ENCODE measurements at regions not wholly inside any gene's neighbourhood (a gene's known extent, or its start where the extent isn't known, plus 50 kb on each side); places are given as distances from the start of the nearest gene placed in this dataset.

DNA sequence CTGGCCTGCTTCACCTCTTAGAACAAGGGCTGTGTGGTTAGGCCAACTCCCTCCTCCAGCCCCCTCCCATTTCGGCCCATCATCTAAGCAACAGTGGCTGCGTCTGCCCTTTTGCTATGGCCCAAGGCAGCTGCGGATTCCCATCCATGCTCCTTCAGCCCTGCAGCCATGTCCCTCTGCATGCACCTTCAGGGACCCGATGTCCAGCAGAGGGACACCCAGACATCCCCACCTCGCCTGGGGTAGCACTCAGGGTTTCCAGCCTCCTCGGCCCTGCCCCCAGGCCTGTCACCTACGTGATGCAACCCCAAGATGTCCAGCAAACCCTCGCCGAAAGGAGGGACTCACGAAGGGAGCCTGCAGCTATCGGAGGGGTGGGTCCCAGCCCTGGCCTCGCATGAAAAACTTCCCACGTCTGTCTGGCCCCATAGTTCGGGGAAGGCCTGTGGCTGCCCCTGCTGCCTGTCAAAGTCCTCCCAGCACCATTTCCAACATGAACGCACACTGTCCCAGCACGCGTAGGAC is 194.4 kb downstream of the CTTN start:
- no peaks in the 10 kb centered on the region for H3K27me3 ChIP-seq (ENCODE audit: insufficient read depth, low read depth)
- 0 out of 2 replicates have a peak, but pooled peaks cover 3% of the 10 kb centered on the region for H3F3A ChIP-seq (ENCODE audit: insufficient read depth, low read depth)
- no peak for TF ChIP-seq EZH2 (IDR thresholded peaks at IDR 0.05; ENCODE audit: low read depth)
- TF ChIP-seq, protein P1, sequence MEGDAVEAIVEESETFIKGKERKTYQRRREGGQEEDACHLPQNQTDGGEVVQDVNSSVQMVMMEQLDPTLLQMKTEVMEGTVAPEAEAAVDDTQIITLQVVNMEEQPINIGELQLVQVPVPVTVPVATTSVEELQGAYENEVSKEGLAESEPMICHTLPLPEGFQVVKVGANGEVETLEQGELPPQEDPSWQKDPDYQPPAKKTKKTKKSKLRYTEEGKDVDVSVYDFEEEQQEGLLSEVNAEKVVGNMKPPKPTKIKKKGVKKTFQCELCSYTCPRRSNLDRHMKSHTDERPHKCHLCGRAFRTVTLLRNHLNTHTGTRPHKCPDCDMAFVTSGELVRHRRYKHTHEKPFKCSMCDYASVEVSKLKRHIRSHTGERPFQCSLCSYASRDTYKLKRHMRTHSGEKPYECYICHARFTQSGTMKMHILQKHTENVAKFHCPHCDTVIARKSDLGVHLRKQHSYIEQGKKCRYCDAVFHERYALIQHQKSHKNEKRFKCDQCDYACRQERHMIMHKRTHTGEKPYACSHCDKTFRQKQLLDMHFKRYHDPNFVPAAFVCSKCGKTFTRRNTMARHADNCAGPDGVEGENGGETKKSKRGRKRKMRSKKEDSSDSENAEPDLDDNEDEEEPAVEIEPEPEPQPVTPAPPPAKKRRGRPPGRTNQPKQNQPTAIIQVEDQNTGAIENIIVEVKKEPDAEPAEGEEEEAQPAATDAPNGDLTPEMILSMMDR (conservative IDR thresholded peaks at IDR 0.05) = no peak
- CTCF ChIA-PET = no interaction called here
- no peaks in the 10 kb centered on the region for H3K4me1 ChIP-seq (replicated peaks; ENCODE audit: insufficient read depth)
- intact Hi-C loops (cut with micrococcal nuclease; ENCODE audit: unreplicated experiment) = no loop called here
- no peak overlapping the region for H2AFZ ChIP-seq
- no peaks in the 10 kb centered on the region for H3K36me3 ChIP-seq (ENCODE audit: low read depth)
- no peaks in the 10 kb centered on the region for H3K79me2 ChIP-seq (ENCODE audit: low read depth)
- no peak overlapping the region for H3K4me2 ChIP-seq
- H3K9me2 ChIP-seq (ENCODE audit: insufficient read depth) = no peaks in the 10 kb centered on the region
- BruUV-seq (replicated peaks) = no TSS peak
- no peak overlapping the region for H3K27ac ChIP-seq
- DNase-seq = no peak
- POLR2A ChIA-PET (ENCODE audit: unreplicated experiment) = no interaction called here
- H3K4me3 ChIP-seq = no peak overlapping the region
- H3K9me3 ChIP-seq (ENCODE audit: insufficient read depth, low read depth) = no peaks in the 10 kb centered on the region
- H4K20me1 ChIP-seq (ENCODE audit: insufficient read depth) = peaks cover 34% of the 10 kb centered on the region

DNA sequence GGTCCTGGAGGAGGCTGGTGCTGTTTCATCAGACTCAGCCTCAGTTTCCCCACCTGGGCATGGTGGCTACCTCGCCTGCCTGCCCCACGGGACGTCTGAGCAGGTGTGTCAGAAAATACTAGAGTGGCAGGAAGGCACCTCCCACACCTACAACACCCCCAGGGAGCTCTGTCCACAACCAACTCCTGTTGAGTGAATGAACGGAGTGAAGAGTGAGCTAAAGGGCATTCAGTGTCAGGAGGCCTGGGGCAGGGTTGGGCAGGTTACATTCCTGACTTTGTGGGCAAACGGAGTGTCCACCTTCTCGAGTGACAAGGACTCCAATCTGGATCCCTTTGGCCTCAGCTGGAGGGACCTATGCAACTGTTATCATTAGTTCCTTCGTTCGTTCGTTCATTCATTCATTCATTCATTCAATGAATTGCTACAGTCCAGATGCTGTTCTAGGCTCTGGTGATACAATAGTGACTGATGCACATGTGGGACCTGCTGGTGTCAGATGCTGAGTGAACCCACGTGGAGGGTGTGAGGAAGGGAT is 195.2 kb downstream of the CTTN start:
- intact Hi-C loops (cut with micrococcal nuclease; ENCODE audit: unreplicated experiment) = no loop called here
- CTCF ChIA-PET = no interaction called here
- H3K9me3 ChIP-seq (ENCODE audit: insufficient read depth, low read depth) = no peaks in the 10 kb centered on the region
- 0 out of 2 replicates have a peak, but pooled peaks cover 3% of the 10 kb centered on the region for H3F3A ChIP-seq (ENCODE audit: insufficient read depth, low read depth)
- no peaks in the 10 kb centered on the region for H3K36me3 ChIP-seq (ENCODE audit: low read depth)
- DNase-seq = no peak
- H3K4me1 ChIP-seq (replicated peaks; ENCODE audit: insufficient read depth) = no peaks in the 10 kb centered on the region
- no peaks in the 10 kb centered on the region for H3K9me2 ChIP-seq (ENCODE audit: insufficient read depth)
- no peaks in the 10 kb centered on the region for H3K27me3 ChIP-seq (ENCODE audit: insufficient read depth, low read depth)
- H2AFZ ChIP-seq = no peak overlapping the region
- H3K79me2 ChIP-seq (ENCODE audit: low read depth) = no peaks in the 10 kb centered on the region
- H3K27ac ChIP-seq = no peak overlapping the region
- no TSS peak for BruUV-seq (replicated peaks)
- H3K4me2 ChIP-seq = no peak overlapping the region
- no peak overlapping the region for H3K4me3 ChIP-seq
- TF ChIP-seq EZH2 (IDR thresholded peaks at IDR 0.05; ENCODE audit: low read depth) = no peak
- TF ChIP-seq, protein P1 (conservative IDR thresholded peaks at IDR 0.05) = no peak
- POLR2A ChIA-PET (ENCODE audit: unreplicated experiment) = no interaction called here
- H4K20me1 ChIP-seq (ENCODE audit: insufficient read depth) = peaks cover 27% of the 10 kb centered on the region

GRCh38 chr11:70594031-70594430 is 195.7 kb downstream of the CTTN start:
- intact Hi-C loops (cut with micrococcal nuclease; ENCODE audit: unreplicated experiment) = no loop called here
- H3K9me2 ChIP-seq (ENCODE audit: insufficient read depth) = no peaks in the 10 kb centered on the region
- ChIA-PET POLR2A (ENCODE audit: unreplicated experiment) (no interaction called here), CTCF (no interaction called here)
- H3K27me3 ChIP-seq (ENCODE audit: insufficient read depth, low read depth) = no peaks in the 10 kb centered on the region
- BruUV-seq (replicated peaks) = no TSS peak
- H3K79me2 ChIP-seq (ENCODE audit: low read depth) = no peaks in the 10 kb centered on the region
- H3K9me3 ChIP-seq (ENCODE audit: insufficient read depth, low read depth) = no peaks in the 10 kb centered on the region
- no peak overlapping the region for H3K4me3 ChIP-seq
- DNase-seq = no peak
- peaks cover 27% of the 10 kb centered on the region for H4K20me1 ChIP-seq (ENCODE audit: insufficient read depth)
- no peaks in the 10 kb centered on the region for H3K36me3 ChIP-seq (ENCODE audit: low read depth)
- H3K27ac ChIP-seq = no peak overlapping the region
- no peak overlapping the region for H3K4me2 ChIP-seq
- no peak overlapping the region for H2AFZ ChIP-seq
- TF ChIP-seq, protein P1 (conservative IDR thresholded peaks at IDR 0.05) = no peak
- TF ChIP-seq EZH2 (IDR thresholded peaks at IDR 0.05; ENCODE audit: low read depth) = no peak
- no peaks in the 10 kb centered on the region for H3K4me1 ChIP-seq (replicated peaks; ENCODE audit: insufficient read depth)
- 0 out of 2 replicates have a peak, but pooled peaks cover 3% of the 10 kb centered on the region for H3F3A ChIP-seq (ENCODE audit: insufficient read depth, low read depth)
